Stomach (tissue), 8 donors: ENCODE measurements at regions not wholly inside any gene's neighbourhood (a gene's known extent, or its start where the extent isn't known, plus 50 kb on each side); places are given as distances from the start of the nearest gene placed in this dataset.

Source experiments
- DNase-seq, 2 donors: peaks; one replicate each; pipeline versions ENCODE4 v3.0.0 to v3.0.0-alpha.2; 2013 to 2019
- H3K27ac ChIP-seq, 5 donors: fragments of 200-600 bp in 4 of 5; sonication (generic) in 4 of 5; one replicate each; pipeline ENCODE4 v1.5.1; 2013 to 2019; ENCODE audit warnings: mild to moderate bottlenecking in 1 of 5, moderate library complexity in 1 of 5
- H3K27me3 ChIP-seq, 3 donors: fragments of 200-600 bp; sonication (generic); one replicate each; pipeline ENCODE4 v1.5.1; 2017 to 2019; ENCODE audit warnings: mixed run types in 1 of 3
- H3K36me3 ChIP-seq, 4 donors: fragments of 200-600 bp; sonication (generic); 1 replicate in 3 of 4; 2 replicates in 1 of 4; pipeline ENCODE4 v1.5.1; 2016 to 2019
- H3K4me1 ChIP-seq, 4 donors: fragments of 200-600 bp; sonication (generic); one replicate each; pipeline ENCODE4 v1.5.1; 2016 to 2019
- H3K4me3 ChIP-seq, 4 donors: fragments of 200-600 bp; sonication (generic) in 3 of 4; one replicate each; pipeline ENCODE4 v1.5.1; 2016 to 2019; ENCODE audit warnings: mild to moderate bottlenecking in 1 of 4
- H3K9me3 ChIP-seq, 4 donors: fragments of 200-600 bp; sonication (generic); one replicate each; pipeline ENCODE4 v1.5.1; 2016 to 2019
- EP300 ChIP-seq: sonication (generic); formaldehyde crosslinking; IDR thresholded peaks from one replicate; pipeline ENCODE4 v1.6.1; 2017; ENCODE audit warnings: antibody characterized with exemption
- POLR2A ChIP-seq, 4 donors: fragments of 450-650 bp; IDR thresholded peaks; one replicate each; pipeline ENCODE4 v1.6.1; 2016; ENCODE audit warnings: antibody characterized with exemption in 4 of 4, control low read depth in 2 of 4, mild to moderate bottlenecking in 1 of 4, moderate library complexity in 1 of 4
- POLR2AphosphoS5 ChIP-seq, 3 donors: sonication (generic); formaldehyde crosslinking; IDR thresholded peaks; one replicate each; pipeline ENCODE4 v1.6.1; 2016; ENCODE audit warnings: antibody characterized with exemption in 3 of 3
- WGBS, 5 donors: extraction: QIAGEN DNeasy Blood & Tissue Kit in 3 of 5; methylation state at CpG; one replicate each; pipeline versions ENCODE4 v1.1.5 to v1.1.7; 2013 to 2018; 5-methylcytosine and 5-hydroxymethylcytosine counted together
- intact Hi-C: fragments of 100-400 bp; cut with DNase I; formaldehyde crosslinking; loops from one replicate; pipeline ENCODE4 v1.15.1; 2023; ENCODE audit warnings: low total_unique reads
- small RNA-seq, 4 donors: library from RNA; depleted of rRNA; stranded (forward); fragments of <200 nt; gene quantifications; one replicate each; pipeline ENCODE3, GENCODE V24; 2016
- TF ChIP-seq, protein P1 (sequence below), 7 experiments: fragments of 450-650 bp in 4 of 7; fragments of 200-600 bp in 3 of 7; sonication (generic) in 3 of 7; IDR thresholded peaks; one replicate each; pipeline ENCODE4 v1.5.1; 2016 to 2019; ENCODE audit warnings: antibody characterized with exemption in 7 of 7, control low read depth in 2 of 7, mild to moderate bottlenecking in 1 of 7
- donor health status: healthy with polysubstance abuse.
- donor health status: Bipolar disorder and iron deficiency.
- donor health status: healthy.

DNA sequence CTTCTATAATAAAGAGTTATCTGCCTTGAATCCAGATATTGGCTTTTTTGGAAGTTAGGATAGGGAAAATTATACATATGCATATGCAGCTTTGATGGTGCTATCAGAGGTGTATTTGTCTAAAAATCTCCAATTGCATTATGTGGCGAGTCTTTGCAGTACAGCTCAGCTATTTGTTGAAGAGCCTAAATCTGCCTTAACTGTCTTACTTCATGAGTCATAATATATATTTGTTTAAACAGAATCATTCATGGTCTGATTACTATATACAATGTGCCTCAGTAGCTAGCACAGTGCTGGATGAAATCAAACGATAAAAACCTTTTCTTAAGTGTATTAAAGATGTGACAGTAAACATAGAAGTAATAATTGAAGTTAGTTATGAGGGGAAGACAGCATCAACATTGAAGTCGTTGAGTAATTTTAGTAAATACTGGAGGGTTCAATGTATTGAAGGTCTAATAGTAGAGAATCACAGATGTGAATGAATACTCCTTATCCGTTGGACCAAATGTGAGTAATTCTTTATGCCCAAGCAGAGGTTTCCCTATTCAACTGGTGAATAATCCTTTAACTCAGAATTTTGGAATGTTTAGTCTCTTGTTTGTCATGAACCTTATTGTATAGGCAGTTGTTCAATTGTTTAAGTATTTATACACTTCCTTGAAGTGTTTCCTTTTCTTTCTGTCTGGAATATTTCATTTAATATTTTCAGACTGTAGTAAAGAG is 74.8 kb upstream of the NAALADL2 start:
- no peak overlapping the region for H3K27ac ChIP-seq
- no peak overlapping the region for H3K4me3 ChIP-seq
- no peaks in the 10 kb centered on the region for H3K9me3 ChIP-seq
- H3K36me3 ChIP-seq, result no peaks in the 10 kb centered on the region
- intact Hi-C loops, result no loop called here
- no peaks in the 10 kb centered on the region for H3K27me3 ChIP-seq
- no peak for DNase-seq
- 78 to 86% (median 85%) methylated on average over 4 of the region's 4 CpGs for WGBS, 5 donors
- TF ChIP-seq, protein P1, sequence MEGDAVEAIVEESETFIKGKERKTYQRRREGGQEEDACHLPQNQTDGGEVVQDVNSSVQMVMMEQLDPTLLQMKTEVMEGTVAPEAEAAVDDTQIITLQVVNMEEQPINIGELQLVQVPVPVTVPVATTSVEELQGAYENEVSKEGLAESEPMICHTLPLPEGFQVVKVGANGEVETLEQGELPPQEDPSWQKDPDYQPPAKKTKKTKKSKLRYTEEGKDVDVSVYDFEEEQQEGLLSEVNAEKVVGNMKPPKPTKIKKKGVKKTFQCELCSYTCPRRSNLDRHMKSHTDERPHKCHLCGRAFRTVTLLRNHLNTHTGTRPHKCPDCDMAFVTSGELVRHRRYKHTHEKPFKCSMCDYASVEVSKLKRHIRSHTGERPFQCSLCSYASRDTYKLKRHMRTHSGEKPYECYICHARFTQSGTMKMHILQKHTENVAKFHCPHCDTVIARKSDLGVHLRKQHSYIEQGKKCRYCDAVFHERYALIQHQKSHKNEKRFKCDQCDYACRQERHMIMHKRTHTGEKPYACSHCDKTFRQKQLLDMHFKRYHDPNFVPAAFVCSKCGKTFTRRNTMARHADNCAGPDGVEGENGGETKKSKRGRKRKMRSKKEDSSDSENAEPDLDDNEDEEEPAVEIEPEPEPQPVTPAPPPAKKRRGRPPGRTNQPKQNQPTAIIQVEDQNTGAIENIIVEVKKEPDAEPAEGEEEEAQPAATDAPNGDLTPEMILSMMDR (IDR thresholded peaks at IDR 0.05), result no peak
- TF ChIP-seq EP300 (no peak), POLR2A (IDR thresholded peaks at IDR 0.05) (no peak), POLR2AphosphoS5 (IDR thresholded peaks at IDR 0.05) (no peak)
- no peaks in the 10 kb centered on the region for H3K4me1 ChIP-seq

DNA sequence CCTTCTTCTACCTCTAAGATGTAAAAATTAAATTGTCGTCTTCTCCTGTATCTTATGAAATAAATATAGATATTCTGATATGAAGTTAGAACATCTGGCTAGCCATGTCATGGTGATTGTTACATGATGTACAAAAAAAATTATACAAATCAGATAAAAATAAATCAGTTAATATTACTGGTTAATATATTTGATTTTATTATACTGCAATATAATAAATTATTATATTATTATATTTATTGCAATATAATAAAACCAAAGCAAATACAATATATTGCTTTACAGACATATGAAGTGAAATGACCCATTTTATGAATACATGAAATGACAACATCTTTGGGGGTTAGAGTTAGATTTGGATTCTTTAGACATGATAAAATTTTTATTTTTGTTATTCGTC is 72.3 kb upstream of the NAALADL2 start:
- TF ChIP-seq POLR2A (IDR thresholded peaks at IDR 0.05), result no peak
- TF ChIP-seq EP300, result no peak
- no peak for TF ChIP-seq POLR2AphosphoS5 (IDR thresholded peaks at IDR 0.05)
- TF ChIP-seq, protein P1 (IDR thresholded peaks at IDR 0.05), result no peak
- DNase-seq, result no peak
- Histone ChIP-seq H3K27ac (no peak overlapping the region), H3K9me3 (no peaks in the 10 kb centered on the region), H3K4me1 (no peaks in the 10 kb centered on the region), H3K27me3 (no peaks in the 10 kb centered on the region), H3K4me3 (no peak overlapping the region), H3K36me3 (no peaks in the 10 kb centered on the region)
- intact Hi-C loops, result no loop called here
- WGBS, 5 donors, result 83 to 91% (median 87%) methylated on average over 2 of the region's 2 CpGs

DNA sequence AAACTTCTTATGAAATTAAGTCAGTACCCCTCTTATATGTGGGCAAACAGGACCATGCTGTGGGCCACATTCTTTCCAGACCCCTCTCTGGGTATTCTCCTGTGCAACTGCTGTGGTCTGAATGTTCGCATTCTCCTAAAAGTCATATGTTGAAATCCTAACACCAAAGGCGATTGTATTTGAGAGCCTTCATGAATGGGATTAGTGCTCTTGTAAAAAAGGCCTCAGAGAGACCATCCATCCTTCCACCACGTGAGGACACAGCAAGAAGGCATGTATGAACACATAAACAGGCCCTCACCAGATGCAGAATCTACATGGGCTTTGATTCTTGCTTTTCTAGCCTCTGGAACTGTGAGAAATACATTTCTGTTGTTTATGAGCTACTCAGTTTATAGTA is 68.0 kb upstream of the NAALADL2 start:
- H3K27me3 ChIP-seq, result no peaks in the 10 kb centered on the region
- intact Hi-C loops, result no loop called here

DNA sequence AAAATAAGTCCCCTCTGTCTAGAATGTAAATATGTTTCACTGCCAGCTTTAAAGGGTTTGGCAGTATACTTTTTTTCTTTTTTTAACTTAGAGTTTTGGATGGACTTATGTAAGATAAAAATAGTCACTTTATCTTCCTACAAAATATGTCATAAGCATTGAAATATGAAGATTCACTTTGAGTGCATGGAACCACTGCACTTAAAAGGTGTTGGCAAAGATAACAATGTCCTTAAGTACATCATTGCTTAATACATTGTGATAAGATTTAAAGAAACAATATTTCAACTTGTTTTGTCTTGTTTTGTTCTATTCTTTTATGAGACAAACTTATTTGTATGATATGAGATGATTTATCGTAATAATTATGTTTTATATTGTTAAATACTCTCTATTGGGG is 66.3 kb upstream of the NAALADL2 start:
- H3K9me3 ChIP-seq, result no peaks in the 10 kb centered on the region
- no peaks in the 10 kb centered on the region for H3K4me1 ChIP-seq
- WGBS, 5 donors, result 79 to 95% (median 87%) methylated on average over 1 of the region's 1 CpG
- no peak overlapping the region for H3K4me3 ChIP-seq
- no peak for DNase-seq
- TF ChIP-seq POLR2AphosphoS5 (IDR thresholded peaks at IDR 0.05) (no peak), POLR2A (IDR thresholded peaks at IDR 0.05) (no peak), EP300 (no peak)
- TF ChIP-seq, protein P1 (IDR thresholded peaks at IDR 0.05), result no peak
- H3K27ac ChIP-seq, result no peak overlapping the region
- H3K36me3 ChIP-seq, result no peaks in the 10 kb centered on the region
- intact Hi-C loops, result no loop called here
- no peaks in the 10 kb centered on the region for H3K27me3 ChIP-seq

More for the DNA sequence above, 68.0 kb upstream of the NAALADL2 start:
- Histone ChIP-seq H3K4me3 (no peak overlapping the region), H3K9me3 (no peaks in the 10 kb centered on the region), H3K36me3 (no peaks in the 10 kb centered on the region), H3K4me1 (no peaks in the 10 kb centered on the region), H3K27ac (no peak overlapping the region)
- WGBS, 5 donors, result 81 to 89% (median 83%) methylated on average over 3 of the region's 3 CpGs
- no peak for DNase-seq
- TF ChIP-seq POLR2AphosphoS5 (IDR thresholded peaks at IDR 0.05) (no peak), POLR2A (IDR thresholded peaks at IDR 0.05) (no peak)
- TF ChIP-seq, protein P1 (IDR thresholded peaks at IDR 0.05), result no peak

Small RNAs in the stretch of these regions (small RNA-seq; reads per million reads assigned to genes)
- 0 reads per million in 4 donors for gene RN7SKP40
